H1 (cell line): ENCODE measurements at regions not wholly inside any gene's neighbourhood (a gene's known extent, or its start where the extent isn't known, plus 50 kb on each side); places are given as distances from the start of the nearest gene placed in this dataset.

ENCODE experiments used
- CTCF ChIA-PET: fragments of 300-600 bp; sonication (Branson Sonifier 250); formaldehyde crosslinking; loops from one replicate; lab custom pipeline; 2021; ENCODE audit not compliant: partially characterized antibody; lab: Charles Lee
- POLR2A ChIA-PET: fragments of 300-600 bp; sonication (Branson Sonifier 250); formaldehyde crosslinking; loops from one replicate; lab custom pipeline; 2021; ENCODE audit warnings: inconsistent platforms; ENCODE audit not compliant: partially characterized antibody; lab: Charles Lee
- DNase-seq, 2 experiments: peaks; one replicate each; pipeline versions ENCODE4 v3.0.0 to v3.0.0-alpha.2; 2010 to 2022; ENCODE audit warnings: low spot score in 2 of 2, low read depth in 1 of 2, mixed read lengths in 1 of 2
- FAIRE-seq: peaks from 2 replicates; lab custom pipeline; 2011; peaks lifted over from hg19 to GRCh38; lab: Jason Lieb, UNC
- H2AFZ ChIP-seq: 2 replicates; pipeline ENCODE4 v1.8.1; 2012; ENCODE audit warnings: low read length, inconsistent platforms
- H2AK5ac ChIP-seq: 2 replicates; pipeline ENCODE4 v1.6.1; 2013; ENCODE audit warnings: low read depth, low read length
- H2BK120ac ChIP-seq: replicated peaks from 2 replicates; pipeline ENCODE3; 2013; ENCODE audit warnings: low read depth, low read length, inconsistent platforms
- H2BK12ac ChIP-seq: 2 replicates; pipeline ENCODE4 v1.6.1; 2013; ENCODE audit warnings: low read depth, low read length
- H2BK15ac ChIP-seq: 2 replicates; pipeline ENCODE4 v1.6.1; 2013; ENCODE audit warnings: low read length
- H2BK20ac ChIP-seq: 2 replicates; pipeline ENCODE4 v1.6.1; 2013; ENCODE audit warnings: low read length
- H2BK5ac ChIP-seq: 2 replicates; pipeline ENCODE4 v1.6.1; 2013; ENCODE audit warnings: low read depth, low read length
- H3K14ac ChIP-seq: 2 replicates; pipeline ENCODE4 v1.6.1; 2013; ENCODE audit warnings: inconsistent platforms; ENCODE audit not compliant: insufficient read length
- H3K18ac ChIP-seq: 2 replicates; pipeline ENCODE4 v1.6.1; 2013; ENCODE audit warnings: low read length; ENCODE audit errors: extremely low read depth
- H3K23ac ChIP-seq: 2 replicates; pipeline ENCODE4 v1.6.1; 2013; ENCODE audit warnings: inconsistent platforms; ENCODE audit not compliant: insufficient read length
- H3K23me2 ChIP-seq: 2 replicates; pipeline ENCODE4 v1.6.1; 2013; ENCODE audit warnings: low read depth, low read length
- H3K27ac ChIP-seq: 2 replicates; pipeline ENCODE4 v1.6.1; 2011; ENCODE audit warnings: low read depth, low read length, inconsistent platforms
- H3K27me3 ChIP-seq, 4 experiments: replicated peaks in 1 of 4; 1 replicate in 1 of 4; 2 replicates in 3 of 4; pipeline versions ENCODE4 v1.6.1 to v1.8.1; 2011 to 2013; ENCODE audit warnings: low read length in 3 of 4, mild to moderate bottlenecking in 3 of 4, inconsistent platforms in 2 of 4, mixed read lengths in 2 of 4, moderate library complexity in 1 of 4; ENCODE audit not compliant: control insufficient read depth in 3 of 4, insufficient read depth in 3 of 4; ENCODE audit errors: extremely low read depth in 1 of 4
- H3K36me3 ChIP-seq, 4 experiments: 2 replicates each; pipeline versions ENCODE4 v1.6.1 to v1.8.1; 2011 to 2013; ENCODE audit warnings: mild to moderate bottlenecking in 4 of 4, low read length in 3 of 4, moderate library complexity in 2 of 4, control low read depth in 1 of 4, inconsistent platforms in 1 of 4; ENCODE audit not compliant: insufficient read depth in 4 of 4, control insufficient read depth in 2 of 4
- H3K4ac ChIP-seq: replicated peaks from 2 replicates; pipeline ENCODE3; 2013; ENCODE audit warnings: low read length, low read depth, mixed read lengths, inconsistent platforms; ENCODE audit not compliant: insufficient read length
- H3K4me1 ChIP-seq, 4 experiments: replicated peaks in 1 of 4; 1 replicate in 1 of 4; 2 replicates in 3 of 4; pipeline versions ENCODE4 v1.6.1 to v1.8.1; 2011 to 2013; ENCODE audit warnings: low read length in 3 of 4, inconsistent platforms in 2 of 4, mixed read lengths in 1 of 4; ENCODE audit not compliant: insufficient read depth in 4 of 4, control insufficient read depth in 3 of 4
- H3K4me2 ChIP-seq, 2 experiments: 2 replicates each; pipeline versions ENCODE4 v1.6.1 to v1.8.1; 2011 to 2013; ENCODE audit warnings: low read depth in 2 of 2, low read length in 2 of 2, control low read depth in 1 of 2, inconsistent platforms in 1 of 2, mild to moderate bottlenecking in 1 of 2; ENCODE audit not compliant: insufficient read depth in 1 of 2
- H3K4me3 ChIP-seq, 4 experiments: fragments of 200-600, 300-600 bp in 1 of 4; sonication (generic), shearing (Covaris generic), sonication (Bioruptor Twin) in 1 of 4; 2 replicates each; pipeline versions ENCODE4 v1.5.1 to v1.8.1; 2011 to 2016; ENCODE audit warnings: low read length in 4 of 4, low read depth in 3 of 4, control low read depth in 2 of 4, inconsistent platforms in 2 of 4, mild to moderate bottlenecking in 2 of 4, mixed read lengths in 1 of 4, moderate library complexity in 1 of 4; ENCODE audit not compliant: insufficient read depth in 2 of 4; ENCODE audit errors: extremely low read depth in 1 of 4
- H3K56ac ChIP-seq: replicated peaks from 2 replicates; pipeline ENCODE3; 2013; ENCODE audit warnings: low read depth, mild to moderate bottlenecking, mixed read lengths, low read length, inconsistent platforms; ENCODE audit not compliant: insufficient read length
- H3K79me1 ChIP-seq: 2 replicates; pipeline ENCODE4 v1.6.1; 2013; ENCODE audit warnings: low read depth, low read length, control low read depth
- H3K79me2 ChIP-seq, 2 experiments: 2 replicates each; pipeline versions ENCODE4 v1.6.1 to v1.8.1; 2012 to 2013; ENCODE audit warnings: low read length in 2 of 2, mild to moderate bottlenecking in 2 of 2, inconsistent platforms in 1 of 2; ENCODE audit not compliant: insufficient read depth in 2 of 2, control insufficient read depth in 1 of 2
- H3K9ac ChIP-seq, 4 experiments: replicated peaks in 1 of 4; 1 replicate in 1 of 4; 2 replicates in 3 of 4; pipeline versions ENCODE4 v1.6.1 to v1.8.1; 2011 to 2013; ENCODE audit warnings: low read depth in 3 of 4, low read length in 3 of 4, control low read depth in 2 of 4, mild to moderate bottlenecking in 2 of 4, moderate library complexity in 2 of 4, inconsistent platforms in 1 of 4; ENCODE audit errors: extremely low read depth in 1 of 4
- H3K9me3 ChIP-seq, 2 experiments: 2 replicates each; pipeline versions ENCODE4 v1.6.1 to v1.8.1; 2012 to 2013; ENCODE audit warnings: mild to moderate bottlenecking in 2 of 2, moderate library complexity in 2 of 2, control low read depth in 1 of 2, inconsistent platforms in 1 of 2, low read depth in 1 of 2, low read length in 1 of 2, mixed read lengths in 1 of 2; ENCODE audit not compliant: insufficient read depth in 2 of 2
- H4K20me1 ChIP-seq, 2 experiments: replicated peaks in 1 of 2; 2 replicates each; pipeline versions ENCODE3 to v1.8.1; 2011 to 2013; ENCODE audit warnings: inconsistent platforms in 2 of 2, low read length in 2 of 2, mild to moderate bottlenecking in 1 of 2; ENCODE audit not compliant: insufficient read depth in 2 of 2, control insufficient read depth in 1 of 2
- H4K5ac ChIP-seq: 2 replicates; pipeline ENCODE4 v1.6.1; 2013; ENCODE audit warnings: low read length, low read depth, mixed read lengths, inconsistent platforms; ENCODE audit not compliant: insufficient read length
- H4K8ac ChIP-seq: 2 replicates; pipeline ENCODE4 v1.8.0; 2013; ENCODE audit warnings: mild to moderate bottlenecking, moderate library complexity, low read length, inconsistent platforms; ENCODE audit not compliant: insufficient read depth; ENCODE audit errors: extremely low read depth
- H4K91ac ChIP-seq: replicated peaks from 2 replicates; pipeline ENCODE3; 2013; ENCODE audit warnings: low read length, mixed read lengths, inconsistent platforms; ENCODE audit not compliant: insufficient read length
- HDAC2 ChIP-seq, 2 experiments: fragments of 300-600 bp in 1 of 2; sonication (generic) in 1 of 2; IDR thresholded peaks; 2 replicates each; pipeline ENCODE4 v1.6.1; 2011 to 2012; ENCODE audit warnings: low read depth in 2 of 2, low read length in 2 of 2, mild to moderate bottlenecking in 2 of 2, moderate library complexity in 2 of 2, borderline replicate concordance in 1 of 2, inconsistent platforms in 1 of 2
- KDM4A ChIP-seq: IDR thresholded peaks from one replicate; pipeline ENCODE4 v1.7.1; 2012; ENCODE audit warnings: low read depth, mild to moderate bottlenecking, moderate library complexity, low read length, inconsistent platforms; ENCODE audit not compliant: severe bottlenecking
- POLR2AphosphoS5 ChIP-seq: IDR thresholded peaks from 2 replicates; pipeline ENCODE4 v1.6.1; 2011; ENCODE audit warnings: low read depth, low read length
- SIRT6 ChIP-seq: IDR thresholded peaks from one replicate; pipeline ENCODE4 v1.7.1; 2012; ENCODE audit warnings: low read length, inconsistent platforms
- TAF1 ChIP-seq: IDR thresholded peaks from 2 replicates; pipeline ENCODE4 v1.6.1; 2011; ENCODE audit warnings: mild to moderate bottlenecking, low read depth, low read length
- TBP ChIP-seq: IDR thresholded peaks from 2 replicates; pipeline ENCODE4 v1.6.1; 2011; ENCODE audit warnings: low read depth, low read length, improper control_type of control experiment
- WGBS, 2 experiments: shearing (Covaris generic) in 1 of 2; methylation state at CpG; one replicate each; pipeline versions ENCODE4 v1.1.6 to v1.1.7; 2013 to 2015; ENCODE audit warnings: low lambda C conversion rate in 2 of 2, mixed read lengths in 2 of 2, inconsistent platforms in 1 of 2, low coverage in 1 of 2, missing lambda C conversion rate in 1 of 2; ENCODE audit not compliant: insufficient replicate concordance in 2 of 2, insufficient coverage in 1 of 2, insufficient read length in 1 of 2; ENCODE audit errors: extremely low coverage in 1 of 2, missing lambda C conversion rate in 1 of 2; 5-methylcytosine and 5-hydroxymethylcytosine counted together

DNA sequence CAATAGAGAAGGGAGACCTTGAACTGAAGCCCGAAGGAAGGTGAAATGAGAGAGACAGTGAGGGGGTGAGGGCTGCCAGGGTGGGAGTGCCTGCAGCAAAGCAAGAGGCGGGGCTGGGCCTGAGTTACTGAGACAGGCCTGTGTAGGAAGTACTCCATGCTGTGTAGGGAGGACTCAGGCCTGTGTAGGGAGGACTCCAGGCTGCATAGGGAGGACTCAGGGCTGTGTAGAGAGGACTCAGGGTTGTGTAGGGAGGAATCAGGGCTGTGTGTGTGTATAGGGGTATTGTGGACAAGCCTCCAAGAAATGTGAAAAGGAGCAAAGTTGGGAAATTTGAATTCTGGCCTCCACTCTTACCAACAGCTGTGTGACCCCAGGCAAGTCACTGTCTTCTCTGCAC lies 133.8 kb upstream of the CACNA1E start:
- no peak overlapping the region for H3K4ac ChIP-seq
- no peak overlapping the region for H2BK120ac ChIP-seq
- no peak overlapping the region for H2BK20ac ChIP-seq
- no peaks in the 10 kb centered on the region for H3K27me3 ChIP-seq
- no peak for DNase-seq
- ChIA-PET CTCF (interaction anchor here (1.4 kb wide), 1 partner anchor 113 kb away, joined by 3 read pairs; no protein-coding TSS in a partner anchor), POLR2A (no interaction called here)
- no peaks in the 10 kb centered on the region for H3K9me3 ChIP-seq
- WGBS, 2 experiments: 80% methylated on average over 2 of the region's 2 CpGs; no CpG with 5 or more reads in 1 of the 2 experiments
- H4K20me1 ChIP-seq: peaks cover 0 to 2% of the 10 kb centered on the region in 2 experiments
- no peaks in the 10 kb centered on the region for H3K79me2 ChIP-seq
- H3K4me1 ChIP-seq: peaks cover 0 to 3% (median 0%) of the 10 kb centered on the region in 4 experiments; a peak in 1 of 7 replicates
- no peaks in the 10 kb centered on the region for H3K23me2 ChIP-seq
- no peak overlapping the region for H3K27ac ChIP-seq
- TF ChIP-seq TAF1: no peak
- TF ChIP-seq POLR2AphosphoS5: no peak
- TF ChIP-seq HDAC2 (IDR thresholded peaks at IDR 0.05; ENCODE audit: borderline replicate concordance in 1 of 2, low read depth in 2 of 2, low read length in 2 of 2): no peak
- no peak for TF ChIP-seq KDM4A
- no peak for TF ChIP-seq TBP
- TF ChIP-seq SIRT6: no peak
- H2BK15ac ChIP-seq: no peak overlapping the region
- H2AK5ac ChIP-seq: no peak overlapping the region
- H3K79me1 ChIP-seq: no peaks in the 10 kb centered on the region
- H3K56ac ChIP-seq: no peak overlapping the region
- no peak overlapping the region for H2BK5ac ChIP-seq
- no peak overlapping the region for H3K14ac ChIP-seq
- H4K8ac ChIP-seq: no peak overlapping the region
- no peak overlapping the region for H3K4me2 ChIP-seq
- no peak overlapping the region for H3K18ac ChIP-seq
- no peak overlapping the region for H4K5ac ChIP-seq
- no peak overlapping the region for H3K23ac ChIP-seq
- no peak for FAIRE-seq
- no peak overlapping the region for H3K9ac ChIP-seq
- H2BK12ac ChIP-seq: no peak overlapping the region
- no peak overlapping the region for H3K4me3 ChIP-seq
- H4K91ac ChIP-seq: no peak overlapping the region
- no peak overlapping the region for H2AFZ ChIP-seq
- H3K36me3 ChIP-seq: no peaks in the 10 kb centered on the region
